ENCODE measurements at regions not wholly inside any gene's neighbourhood (a gene's known extent, or its start where the extent isn't known, plus 50 kb on each side); places are given as distances from the start of the nearest gene placed in this dataset.
"Not testable (repeated sequence)": the region's sequence is repeated elsewhere in the genome, so short reads cannot be mapped to it uniquely, and the experiment has no call there.

DNA sequence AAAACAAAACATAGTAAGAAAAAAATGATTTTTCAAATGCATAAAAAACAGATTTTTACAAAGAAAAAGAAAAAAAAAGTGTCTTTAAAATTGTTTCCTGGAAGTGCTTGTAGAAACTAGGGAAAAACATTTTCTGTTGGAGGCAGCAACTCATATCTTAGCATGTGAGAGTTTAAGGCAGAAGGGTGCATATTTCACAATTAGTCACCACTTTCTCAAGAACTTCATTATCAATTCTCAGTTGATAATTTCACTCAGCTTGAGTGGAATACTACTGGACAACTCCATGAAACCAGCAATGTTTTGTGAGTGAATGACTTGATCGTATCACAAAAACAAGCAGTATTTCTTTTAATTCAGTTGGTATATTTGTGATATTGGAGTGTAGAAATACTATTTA, 508.3 kb upstream of the DAB2 start:
- FAIRE-seq (no peak), DNase-seq (ENCODE audit: insufficient read length, low spot score) (no peak)
- TF ChIP-seq, protein P1, sequence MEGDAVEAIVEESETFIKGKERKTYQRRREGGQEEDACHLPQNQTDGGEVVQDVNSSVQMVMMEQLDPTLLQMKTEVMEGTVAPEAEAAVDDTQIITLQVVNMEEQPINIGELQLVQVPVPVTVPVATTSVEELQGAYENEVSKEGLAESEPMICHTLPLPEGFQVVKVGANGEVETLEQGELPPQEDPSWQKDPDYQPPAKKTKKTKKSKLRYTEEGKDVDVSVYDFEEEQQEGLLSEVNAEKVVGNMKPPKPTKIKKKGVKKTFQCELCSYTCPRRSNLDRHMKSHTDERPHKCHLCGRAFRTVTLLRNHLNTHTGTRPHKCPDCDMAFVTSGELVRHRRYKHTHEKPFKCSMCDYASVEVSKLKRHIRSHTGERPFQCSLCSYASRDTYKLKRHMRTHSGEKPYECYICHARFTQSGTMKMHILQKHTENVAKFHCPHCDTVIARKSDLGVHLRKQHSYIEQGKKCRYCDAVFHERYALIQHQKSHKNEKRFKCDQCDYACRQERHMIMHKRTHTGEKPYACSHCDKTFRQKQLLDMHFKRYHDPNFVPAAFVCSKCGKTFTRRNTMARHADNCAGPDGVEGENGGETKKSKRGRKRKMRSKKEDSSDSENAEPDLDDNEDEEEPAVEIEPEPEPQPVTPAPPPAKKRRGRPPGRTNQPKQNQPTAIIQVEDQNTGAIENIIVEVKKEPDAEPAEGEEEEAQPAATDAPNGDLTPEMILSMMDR (IDR thresholded peaks at IDR 0.05; ENCODE audit: insufficient read depth, missing control alignments), result no peak

DNA sequence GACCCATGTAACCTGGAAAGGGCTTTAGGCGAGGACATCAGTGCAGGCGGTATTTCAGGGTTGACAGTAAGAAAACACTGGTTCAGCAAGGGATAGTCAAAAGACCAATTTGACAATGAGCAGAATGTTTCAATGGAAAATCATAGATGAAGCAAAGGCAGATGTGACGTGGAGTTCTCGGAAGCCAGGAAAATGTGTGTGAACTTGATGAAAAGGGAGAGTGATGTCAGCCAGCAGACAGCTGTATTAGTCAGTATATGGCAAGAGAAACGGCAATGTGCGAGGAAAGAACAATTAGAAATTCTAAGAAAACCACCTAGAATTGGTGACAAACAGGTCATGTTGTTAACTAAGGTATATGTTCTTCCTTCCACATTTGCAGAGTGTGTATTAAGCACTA, 503.9 kb upstream of the DAB2 start:
- FAIRE-seq, result no peak
- DNase-seq (ENCODE audit: insufficient read length, low spot score), result no peak
- TF ChIP-seq, protein P1 (IDR thresholded peaks at IDR 0.05; ENCODE audit: insufficient read depth, missing control alignments), result no peak

DNA sequence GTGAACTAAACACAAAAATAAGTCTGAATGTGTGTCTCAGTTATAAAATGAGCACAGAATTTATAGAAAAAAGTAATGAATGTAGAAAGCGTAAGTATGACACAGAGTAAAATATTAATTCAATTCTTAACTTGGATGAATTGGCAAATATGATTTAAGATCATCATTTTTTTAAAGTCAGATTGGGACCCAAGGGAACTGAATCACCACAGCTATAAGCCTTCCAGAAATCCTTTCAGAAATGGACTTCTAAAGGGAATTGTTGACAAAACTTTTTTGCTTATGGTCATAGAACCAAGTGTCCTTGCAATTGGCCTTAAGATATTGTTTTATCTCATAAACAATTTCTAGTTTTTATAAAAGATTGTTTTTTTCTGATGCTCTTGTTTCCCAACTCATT, 495.1 kb upstream of the DAB2 start:
- TF ChIP-seq, protein P1 (IDR thresholded peaks at IDR 0.05; ENCODE audit: insufficient read depth, missing control alignments), result no peak
- no peak for DNase-seq (ENCODE audit: insufficient read length, low spot score)
- FAIRE-seq, result no peak

DNA sequence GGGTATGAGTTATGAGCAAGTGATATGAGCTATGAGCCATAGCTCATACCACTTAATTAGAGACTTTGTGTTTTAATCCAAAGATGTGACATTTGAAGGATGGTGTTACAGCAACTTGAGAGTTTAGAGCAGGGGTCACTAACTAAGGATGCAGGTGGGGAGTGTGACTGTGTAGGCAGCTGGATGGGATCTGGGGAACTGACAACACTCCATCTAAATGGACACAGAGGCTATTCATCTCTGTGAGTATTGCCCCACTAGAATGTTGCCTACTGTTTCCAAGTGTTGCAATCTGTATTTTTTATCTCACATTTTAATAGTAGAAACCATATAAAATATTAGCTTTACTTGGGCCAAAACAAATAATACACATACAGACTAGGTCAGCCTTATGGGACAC, 488.1 kb upstream of the DAB2 start:
- FAIRE-seq, result no peak

DNA sequence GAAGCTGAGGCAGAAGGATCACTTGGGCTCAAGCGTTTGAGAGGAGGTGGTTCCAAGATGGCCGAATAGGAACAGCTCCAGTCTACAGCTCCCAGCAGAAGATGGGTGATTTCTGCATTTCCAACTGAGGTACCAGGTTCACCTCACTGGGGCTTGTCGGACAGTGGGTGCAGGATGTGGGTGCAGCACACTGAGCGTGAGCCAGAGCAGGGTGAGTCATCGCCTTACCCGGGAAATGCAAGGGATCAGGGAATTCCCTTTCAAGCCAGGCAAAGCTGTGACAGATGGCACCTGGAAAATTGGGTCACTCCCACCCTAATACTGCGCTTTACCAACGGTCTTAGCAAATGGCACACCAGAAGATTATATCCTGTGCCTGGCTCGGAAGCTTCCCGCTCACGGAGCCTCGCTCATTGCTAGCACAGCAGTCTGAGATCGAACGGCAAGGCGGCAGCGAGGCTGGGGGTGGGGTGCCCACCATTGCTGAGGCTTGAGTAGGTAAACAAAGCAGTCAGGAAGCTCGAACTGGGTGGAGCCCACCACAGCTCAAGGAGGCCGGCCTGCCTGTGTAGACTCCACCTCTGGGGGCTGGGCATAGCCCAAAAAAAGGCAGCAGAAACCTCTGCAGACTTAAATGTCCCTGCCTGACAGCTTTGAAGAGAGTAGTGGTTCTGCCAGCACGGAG, 482.6 kb upstream of the DAB2 start:
- not testable (repeated sequence) for FAIRE-seq; DNase-seq (ENCODE audit: insufficient read length, low spot score)

More for the DNA sequence above, 488.1 kb upstream of the DAB2 start:
- no peak for DNase-seq (ENCODE audit: insufficient read length, low spot score)
- TF ChIP-seq, protein P1 (IDR thresholded peaks at IDR 0.05; ENCODE audit: insufficient read depth, missing control alignments), result no peak

DNA sequence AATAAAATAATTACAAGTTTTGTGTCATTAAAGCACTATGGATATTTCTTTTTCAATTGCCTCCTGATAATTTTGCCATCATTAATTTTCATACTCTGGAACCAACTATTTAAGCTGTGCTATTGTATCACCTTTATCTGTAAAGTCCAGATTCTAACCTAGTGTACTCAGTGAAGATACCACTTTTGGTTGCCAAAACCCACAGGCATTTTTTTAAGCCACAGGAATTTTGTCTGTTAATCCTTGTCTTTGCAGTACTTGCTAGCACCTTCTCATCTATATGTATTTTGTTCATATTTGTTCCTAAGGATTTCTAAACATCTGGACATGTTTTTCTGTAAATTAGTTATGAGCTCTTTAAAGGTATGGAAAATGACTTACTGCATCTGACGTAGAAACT, 481.4 kb upstream of the DAB2 start:
- FAIRE-seq, result no peak
- DNase-seq (ENCODE audit: insufficient read length, low spot score), result no peak
- TF ChIP-seq, protein P1 (IDR thresholded peaks at IDR 0.05; ENCODE audit: insufficient read depth, missing control alignments), result no peak

DNA sequence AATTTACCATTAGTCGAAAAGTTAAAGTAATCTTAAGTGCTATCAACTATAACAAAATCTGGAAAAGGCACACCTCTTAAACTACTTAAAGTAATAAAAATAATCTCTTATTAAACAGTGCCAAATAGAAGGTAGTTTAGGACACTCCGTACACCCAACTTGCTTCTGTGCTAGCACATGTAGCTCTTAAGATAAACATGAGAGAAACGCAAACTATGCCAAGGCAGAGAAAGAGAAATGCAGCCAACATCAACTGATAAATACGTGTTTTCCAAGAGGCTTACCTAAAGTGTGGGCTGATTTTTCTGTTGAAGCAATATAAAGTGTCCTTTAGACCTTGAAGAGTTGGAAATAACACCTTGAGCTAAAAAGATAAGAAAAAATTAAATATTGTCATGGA, 480.6 kb upstream of the DAB2 start:
- DNase-seq (ENCODE audit: insufficient read length, low spot score), result no peak
- FAIRE-seq, result no peak
- TF ChIP-seq, protein P1 (IDR thresholded peaks at IDR 0.05; ENCODE audit: insufficient read depth, missing control alignments), result no peak

DNA sequence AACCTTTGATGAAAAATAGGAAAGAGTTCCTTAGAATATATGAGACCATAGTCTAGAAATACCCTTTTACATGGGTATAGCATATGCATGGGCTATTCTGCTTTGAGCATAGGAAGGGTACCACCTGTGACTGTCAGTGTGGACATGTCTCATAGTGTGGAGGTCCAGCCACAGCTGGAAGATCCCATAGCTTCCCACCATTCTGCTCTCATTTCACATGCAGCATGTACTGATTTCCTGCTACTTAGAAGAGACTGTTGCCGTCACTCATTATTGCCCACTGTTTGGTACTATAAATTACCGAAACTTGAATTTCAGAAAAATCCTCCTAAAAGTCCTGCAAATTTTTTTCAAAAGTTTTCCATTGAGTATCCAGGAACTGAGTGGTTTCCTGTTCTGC, 477.8 kb upstream of the DAB2 start:
- TF ChIP-seq, protein P1 (IDR thresholded peaks at IDR 0.05; ENCODE audit: insufficient read depth, missing control alignments), result no peak
- DNase-seq (ENCODE audit: insufficient read length, low spot score) (no peak), FAIRE-seq (no peak)
